ENCODE measurements at regions not wholly inside any gene's neighbourhood (a gene's known extent, or its start where the extent isn't known, plus 50 kb on each side); places are given as distances from the start of the nearest gene placed in this dataset.
"Not testable (repeated sequence)": the region's sequence is repeated elsewhere in the genome, so short reads cannot be mapped to it uniquely, and the experiment has no call there.

DNA sequence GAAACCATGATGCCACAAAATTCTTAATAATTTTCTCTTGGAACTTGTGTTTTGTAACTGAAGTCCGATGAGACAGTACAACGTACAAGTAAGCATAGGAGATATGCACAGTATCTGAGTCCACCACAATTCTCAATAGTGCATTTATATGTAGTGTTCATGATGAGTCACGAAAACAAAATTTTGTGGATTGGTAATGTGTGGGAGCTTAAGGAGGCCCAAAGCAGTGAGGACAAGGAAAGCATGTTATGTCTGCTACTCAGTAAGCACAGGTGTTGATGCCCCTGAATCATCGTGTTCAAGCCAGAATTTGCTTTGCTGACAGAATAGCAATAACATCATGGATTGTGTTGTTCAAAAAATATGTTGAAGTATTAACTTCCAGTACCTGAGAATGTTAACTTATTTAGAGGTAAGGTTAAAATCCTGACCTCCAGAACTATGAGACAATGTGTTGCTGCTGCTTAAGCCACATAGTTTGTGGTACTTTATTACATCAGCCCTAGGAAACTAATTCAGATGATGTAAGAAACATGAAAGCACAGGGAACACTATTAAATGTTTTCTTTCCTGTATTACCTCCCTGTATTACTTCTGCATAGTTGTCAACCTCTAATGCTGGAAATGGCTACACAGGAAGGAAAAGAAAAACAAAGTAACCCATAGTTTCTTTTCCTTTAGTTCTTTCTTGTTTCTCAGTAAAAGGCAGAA lies 201.3 kb downstream of the SLITRK6 start:
- DNase-seq = no peak

DNA sequence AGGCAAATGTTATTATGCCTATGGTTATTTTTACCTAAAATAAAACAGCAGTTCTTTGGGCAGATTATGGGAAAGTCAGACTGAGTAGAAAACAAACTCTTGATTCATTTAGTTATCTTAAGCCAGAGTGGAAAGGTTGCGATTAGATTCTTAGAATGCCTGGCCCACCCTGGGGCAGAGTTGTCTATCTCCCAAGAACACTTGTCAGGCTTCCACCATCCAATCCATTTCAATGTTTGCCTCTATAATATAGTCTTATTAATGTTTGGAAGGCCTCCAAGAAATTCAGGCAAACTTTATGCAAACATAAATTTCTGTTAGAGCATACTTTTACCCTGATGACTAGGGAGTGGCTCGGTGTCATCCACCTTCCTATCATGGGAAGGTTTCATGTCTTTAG lies 207.0 kb downstream of the SLITRK6 start:
- no peak for DNase-seq

DNA sequence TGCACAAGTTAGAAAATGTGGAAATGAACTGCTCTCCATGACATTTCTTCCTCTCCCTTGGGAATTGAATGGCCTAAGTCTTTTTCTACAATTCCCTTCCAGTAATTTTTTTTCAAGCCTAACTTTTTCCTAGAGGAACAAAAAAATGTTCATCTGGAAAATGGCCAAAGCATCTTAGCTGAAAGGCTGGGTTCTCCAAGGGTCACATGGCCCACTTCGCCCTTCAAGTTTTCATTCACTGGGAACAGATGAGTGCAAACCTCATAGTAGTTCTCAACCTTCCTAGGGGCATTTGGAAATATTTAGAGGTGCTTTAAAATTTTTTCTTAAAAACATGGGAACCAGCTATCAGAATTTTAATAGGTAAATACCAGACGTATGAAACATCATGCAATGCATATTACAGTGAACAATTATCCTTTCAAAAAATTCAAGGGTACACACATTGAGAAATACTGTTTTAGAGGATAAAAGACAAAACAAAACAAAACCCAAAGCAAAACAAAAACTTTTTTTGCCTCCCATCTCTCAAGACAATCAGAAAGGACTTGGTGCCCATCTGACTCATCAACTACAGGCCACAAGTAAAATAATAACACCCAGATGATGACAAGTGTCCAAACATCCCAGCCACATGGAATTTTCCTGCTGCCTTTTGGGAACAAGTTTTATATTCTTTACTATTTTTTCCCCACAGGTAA lies 208.8 kb downstream of the SLITRK6 start:
- no peak for DNase-seq

DNA sequence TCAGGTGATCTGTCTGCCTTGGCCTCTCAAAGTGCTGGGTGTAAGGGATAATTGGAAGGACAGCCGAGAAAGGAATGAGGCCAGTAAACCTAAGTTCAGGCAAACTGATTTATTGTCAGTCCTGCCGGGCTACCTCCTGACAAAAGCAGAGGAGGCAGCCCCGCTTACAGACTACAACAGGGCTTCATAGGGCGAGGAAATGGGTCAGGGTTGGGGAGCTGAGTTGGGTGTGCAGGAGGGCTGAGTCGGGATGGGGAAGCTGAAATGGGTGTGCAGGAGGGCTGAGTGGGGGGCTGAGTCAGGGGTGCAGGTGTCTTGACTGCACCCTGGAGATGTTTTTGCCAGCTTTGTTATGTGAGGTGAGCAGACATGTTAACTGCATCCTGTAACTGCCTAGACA lies 210.2 kb downstream of the SLITRK6 start:
- no peak for DNase-seq

DNA sequence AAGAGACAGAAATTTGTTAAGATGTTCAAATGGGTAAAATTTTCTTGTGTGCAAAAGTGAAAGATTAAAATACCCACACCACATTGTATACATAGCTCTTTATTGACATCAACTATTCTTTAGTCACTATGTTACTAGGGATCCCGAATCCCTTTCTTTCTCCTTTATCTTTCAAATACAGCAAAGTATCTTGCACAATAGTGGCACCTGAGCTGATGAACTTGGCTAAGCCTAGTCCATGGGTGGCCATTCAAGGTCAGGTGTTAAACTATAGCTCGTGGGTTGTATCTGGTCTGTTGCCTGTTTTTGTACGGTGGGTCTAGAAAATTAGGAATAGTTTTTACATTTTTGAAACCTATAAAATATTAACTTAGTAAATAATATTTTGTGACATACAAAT lies 210.9 kb downstream of the SLITRK6 start:
- no peak for DNase-seq

DNA sequence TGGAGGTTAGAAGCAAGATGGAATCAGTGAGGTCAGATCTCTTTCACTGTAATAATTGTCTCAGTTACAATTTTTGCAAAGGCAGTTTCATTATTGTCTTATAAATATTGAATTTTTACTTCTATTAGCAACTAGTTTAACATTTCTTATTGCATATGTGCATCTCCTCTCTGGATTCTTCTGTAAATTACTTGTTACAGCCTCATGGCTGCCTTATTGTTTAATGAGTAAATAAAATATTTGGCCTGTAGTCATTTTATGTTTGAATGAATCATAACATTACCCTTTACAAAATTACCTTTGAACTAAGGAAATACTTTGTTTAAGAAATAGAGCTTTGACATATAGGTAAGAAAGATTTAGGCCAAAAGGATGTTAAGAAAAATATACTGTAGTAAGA lies 212.4 kb downstream of the SLITRK6 start:
- DNase-seq = no peak

DNA sequence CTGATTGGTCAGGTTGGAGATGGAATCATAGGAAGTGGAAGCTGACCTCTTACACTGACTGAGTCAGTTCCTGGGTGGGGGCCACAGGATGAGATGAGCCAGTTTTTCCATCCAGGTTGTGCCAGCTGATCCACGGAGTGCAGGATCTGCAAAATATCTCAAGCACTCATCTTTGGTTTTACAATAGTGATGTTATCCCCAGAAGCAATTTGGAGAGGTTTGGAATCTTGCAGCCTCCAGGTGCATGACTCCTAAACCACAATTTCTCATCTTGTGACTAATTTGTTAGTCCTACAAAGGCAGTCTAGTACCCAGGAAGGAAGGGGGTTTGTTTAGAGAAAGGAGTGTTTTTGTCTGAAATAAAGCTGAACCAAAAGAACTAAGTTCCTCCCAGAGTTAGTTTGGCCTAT lies 212.8 kb downstream of the SLITRK6 start:
- DNase-seq = no peak

DNA sequence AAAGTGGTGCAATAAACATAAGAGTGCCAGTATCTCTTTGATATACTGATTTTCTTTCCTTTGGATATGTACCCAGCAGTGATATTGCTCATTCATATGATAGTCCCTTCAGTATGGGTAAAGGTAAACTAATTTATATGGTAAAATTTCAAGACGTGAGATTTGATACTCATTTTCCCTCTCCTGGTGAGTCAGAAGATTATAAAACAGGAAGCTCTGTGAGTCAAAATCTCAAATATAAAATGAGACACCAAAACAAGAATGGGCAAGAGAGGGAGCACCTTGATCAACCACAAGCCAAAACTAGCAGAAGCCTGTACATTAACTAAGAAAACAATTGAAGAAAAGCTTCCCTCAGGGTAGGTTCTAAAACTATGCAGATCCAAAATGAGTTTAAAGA lies 216.3 kb downstream of the SLITRK6 start:
- no peak for DNase-seq

DNA sequence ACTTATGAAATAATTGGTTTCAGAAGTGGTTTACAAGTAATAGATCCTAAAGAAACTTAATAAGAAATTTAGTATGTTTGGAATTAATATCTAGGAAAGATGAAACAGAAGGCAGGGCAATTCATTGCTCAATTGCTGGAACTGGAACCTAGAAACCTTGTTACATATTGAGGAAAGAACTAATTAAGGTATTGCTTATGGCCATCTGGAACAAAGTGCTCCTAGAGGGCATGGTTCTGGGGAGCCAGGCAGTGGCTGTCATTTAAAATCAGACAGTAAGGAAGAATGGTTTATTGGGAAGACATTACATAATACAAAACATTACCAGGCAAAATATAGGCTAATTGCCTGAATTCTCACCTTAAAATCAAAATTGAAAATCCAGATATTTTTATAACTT lies 224.1 kb downstream of the SLITRK6 start:
- no peak for DNase-seq

DNA sequence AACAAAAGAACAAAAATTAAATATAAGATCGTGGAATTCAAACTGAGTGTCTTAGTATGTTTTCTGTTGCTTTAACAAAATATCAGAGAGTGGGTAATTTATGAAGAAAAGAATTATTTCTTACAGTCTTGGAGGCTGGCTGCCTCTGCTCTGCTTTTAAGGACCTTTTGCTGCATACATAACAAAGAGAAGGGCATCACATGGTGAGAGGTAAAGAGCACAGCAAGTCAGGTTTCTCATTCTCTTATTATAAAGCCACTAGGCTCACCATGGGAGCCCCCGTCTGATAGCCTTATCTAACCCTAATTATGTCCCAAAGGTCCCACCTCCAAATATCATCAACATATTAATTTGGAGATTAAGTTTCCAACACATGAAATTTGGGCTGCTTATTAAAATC lies 231.3 kb downstream of the SLITRK6 start:
- DNase-seq = no peak

DNA sequence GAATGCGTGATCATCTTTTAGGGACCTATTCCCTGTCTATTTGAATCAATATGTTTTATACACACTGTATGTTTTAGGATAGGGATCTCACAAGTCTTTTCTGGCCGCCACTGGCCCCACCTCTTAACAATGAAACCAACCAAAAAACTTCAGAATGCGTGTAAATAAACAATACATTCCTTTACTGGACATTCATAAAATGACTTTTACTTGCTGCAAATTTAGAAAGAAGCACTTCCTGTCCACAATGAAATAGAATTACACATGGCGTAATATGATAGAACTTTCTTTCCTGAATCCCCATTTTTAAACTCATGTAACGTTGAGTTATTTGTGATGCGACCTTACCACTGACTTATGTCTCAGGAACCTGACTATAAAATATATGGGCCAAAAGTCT lies 233.6 kb downstream of the SLITRK6 start:
- no peak for DNase-seq

DNA sequence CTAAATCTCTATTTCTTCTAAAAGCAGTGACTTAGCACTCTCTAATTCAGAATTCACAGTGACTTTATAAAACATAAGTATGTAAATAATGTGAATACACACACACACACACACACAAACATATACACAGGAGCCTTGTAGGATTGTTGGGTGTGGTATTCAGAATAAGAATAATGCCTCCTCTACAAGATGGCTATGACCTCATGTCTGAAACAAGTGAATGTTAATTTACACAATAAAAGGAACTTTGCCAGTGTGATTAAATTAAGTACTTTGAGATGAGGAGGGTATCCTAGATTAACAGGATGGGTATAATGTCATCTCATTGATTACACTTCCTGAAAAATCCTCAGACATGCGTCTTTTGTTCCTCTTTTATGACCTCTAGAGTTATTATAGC lies 234.6 kb downstream of the SLITRK6 start:
- no peak for DNase-seq

DNA sequence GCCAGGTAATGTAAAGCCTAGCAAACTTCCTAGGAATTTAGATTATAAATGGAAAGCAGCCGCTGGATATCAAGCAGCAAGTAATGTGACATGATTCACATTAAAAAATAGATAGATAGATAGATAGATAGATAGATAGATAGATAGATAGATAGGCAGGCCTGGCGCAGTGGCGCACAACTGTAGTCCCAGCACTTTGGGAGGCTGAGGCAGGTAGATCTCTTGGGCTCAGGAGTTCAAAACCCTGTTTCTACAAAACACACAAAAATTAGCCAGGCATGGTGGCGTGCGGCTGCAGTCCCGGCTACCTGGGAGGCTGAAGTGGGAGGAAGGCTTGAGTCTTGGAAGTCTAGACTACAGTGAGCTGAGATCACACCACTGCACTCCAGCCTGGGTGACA lies 236.9 kb downstream of the SLITRK6 start:
- no peak for DNase-seq

DNA sequence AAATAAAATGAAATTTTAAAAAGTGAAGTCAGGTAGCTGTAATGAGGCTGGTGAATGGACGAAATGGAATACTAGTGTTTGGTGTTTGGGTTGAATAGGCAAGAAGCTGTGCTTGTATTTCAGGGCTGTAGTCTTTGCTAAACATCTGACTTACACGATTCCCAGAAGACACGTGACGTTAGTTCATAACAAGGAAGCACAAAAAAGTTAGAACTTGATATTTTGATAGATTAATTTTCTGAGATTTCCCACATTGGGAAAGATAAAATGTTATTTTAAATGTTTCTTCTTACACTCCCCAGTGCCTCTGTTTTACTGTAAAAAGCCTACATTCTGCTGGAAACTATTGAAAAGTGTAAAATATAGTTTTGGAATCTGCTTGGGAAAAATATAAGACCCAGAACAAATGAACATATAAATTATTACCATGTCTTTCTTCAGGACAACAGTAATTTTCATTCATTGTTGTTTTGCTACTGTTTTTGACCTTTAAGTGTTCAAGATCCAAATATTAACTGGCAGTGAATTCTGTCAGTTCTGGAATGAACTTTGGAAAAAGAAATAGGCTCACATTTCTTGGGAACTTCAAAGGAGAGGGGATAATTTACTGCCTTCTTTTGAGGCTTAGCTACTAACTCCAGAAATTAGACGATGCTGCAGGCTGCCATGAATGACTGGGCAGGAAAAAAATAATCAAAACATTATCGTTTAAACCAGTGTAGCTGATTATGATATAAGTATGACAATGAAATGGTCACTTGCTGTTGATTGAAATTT lies 241.3 kb downstream of the SLITRK6 start:
- DNase-seq = no peak

DNA sequence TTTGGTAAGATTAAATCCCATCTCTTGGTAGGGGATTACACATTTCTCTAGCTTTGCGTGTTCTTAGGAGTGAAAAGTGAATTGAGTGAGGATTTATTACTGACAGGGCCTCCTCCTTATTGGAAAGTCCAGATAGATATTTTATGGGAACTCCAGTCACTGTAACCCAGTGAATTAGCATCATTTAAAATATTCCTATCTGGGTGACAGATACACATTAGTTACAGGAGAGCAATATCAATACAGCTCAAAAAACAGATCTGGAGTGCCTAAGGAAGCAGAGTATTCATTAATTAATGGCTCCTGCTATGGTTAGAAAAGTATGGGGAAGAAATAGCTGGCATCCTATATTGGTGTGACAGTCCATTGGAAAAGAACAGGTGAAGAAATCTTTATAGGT lies 248.2 kb downstream of the SLITRK6 start:
- no peak for DNase-seq

DNA sequence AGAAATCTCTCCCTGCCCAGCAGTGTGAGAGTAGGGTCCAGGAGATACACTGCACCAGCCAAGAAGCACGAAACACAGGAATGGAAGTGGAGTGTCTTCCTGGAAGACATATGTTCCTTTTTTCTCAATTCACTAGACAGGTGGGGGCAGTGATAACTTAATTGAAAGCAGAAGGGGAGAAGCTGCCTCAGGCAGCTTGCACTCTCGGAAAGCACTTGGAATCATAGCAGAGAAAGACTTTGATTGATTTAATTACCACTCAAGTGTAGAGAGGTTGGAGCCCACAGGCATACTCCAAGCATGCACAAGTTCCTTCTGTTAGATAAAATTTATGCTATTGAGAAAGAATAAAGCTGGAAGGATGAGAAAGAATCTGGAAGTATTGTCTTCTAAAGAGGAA lies 249.4 kb downstream of the SLITRK6 start:
- no peak for DNase-seq

DNA sequence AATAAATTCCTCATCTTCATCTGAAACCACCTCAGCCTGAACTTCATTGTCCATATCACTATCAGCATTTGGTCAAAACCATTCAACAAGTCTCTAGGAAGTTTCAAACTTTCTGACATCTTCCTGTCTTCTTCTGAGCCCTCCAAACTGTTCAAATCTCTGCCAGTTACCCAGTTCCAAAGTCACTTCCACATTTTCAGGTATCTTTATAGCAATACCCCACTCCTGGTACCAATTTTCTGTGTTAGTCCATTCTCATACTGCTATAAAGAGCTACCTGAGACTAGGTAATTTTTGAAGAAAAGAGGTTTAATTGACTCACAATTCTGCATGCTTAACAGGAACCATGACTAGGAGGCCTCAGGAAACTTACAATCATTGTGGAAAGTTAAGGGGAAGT lies 250.4 kb downstream of the SLITRK6 start:
- DNase-seq = not testable (repeated sequence)

DNA sequence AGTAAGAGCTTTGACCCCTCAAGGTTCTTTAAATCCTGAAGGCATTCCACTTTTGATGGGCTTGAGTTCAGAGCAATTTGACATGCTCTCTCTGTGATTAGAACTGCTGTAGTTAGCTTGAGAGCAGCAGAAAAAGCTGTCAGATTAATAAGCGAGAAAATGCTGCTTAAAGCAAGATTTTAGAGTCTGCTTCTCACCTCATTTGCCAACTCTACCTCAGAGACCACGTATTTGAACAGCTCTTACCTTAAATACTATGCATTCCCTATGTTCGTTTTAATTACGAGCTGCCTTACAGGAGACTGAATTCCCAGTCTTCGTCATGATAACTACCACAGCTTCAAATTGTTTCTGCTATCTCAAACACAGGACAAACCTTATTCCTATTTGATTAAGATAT lies 253.4 kb downstream of the SLITRK6 start:
- no peak for DNase-seq

DNA sequence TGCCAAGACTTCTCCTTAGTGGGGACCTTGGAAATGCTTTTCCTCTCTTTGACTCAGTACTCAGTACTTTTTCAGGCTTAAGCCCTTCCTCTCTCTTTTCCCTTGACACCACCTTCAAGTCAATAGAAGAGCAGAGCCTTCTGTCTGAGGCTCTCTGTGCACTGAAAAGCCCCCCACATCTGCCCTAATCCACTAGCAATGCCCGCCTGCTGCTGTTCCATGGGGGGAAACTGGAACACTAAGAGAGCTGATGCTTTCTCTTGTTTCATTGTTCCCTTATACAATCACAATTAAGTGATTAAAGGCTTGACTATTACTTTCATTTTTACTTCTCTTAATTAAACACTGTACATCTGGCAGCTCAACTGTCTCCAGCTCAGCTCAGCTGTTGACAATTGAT lies 254.5 kb downstream of the SLITRK6 start:
- DNase-seq = no peak

DNA sequence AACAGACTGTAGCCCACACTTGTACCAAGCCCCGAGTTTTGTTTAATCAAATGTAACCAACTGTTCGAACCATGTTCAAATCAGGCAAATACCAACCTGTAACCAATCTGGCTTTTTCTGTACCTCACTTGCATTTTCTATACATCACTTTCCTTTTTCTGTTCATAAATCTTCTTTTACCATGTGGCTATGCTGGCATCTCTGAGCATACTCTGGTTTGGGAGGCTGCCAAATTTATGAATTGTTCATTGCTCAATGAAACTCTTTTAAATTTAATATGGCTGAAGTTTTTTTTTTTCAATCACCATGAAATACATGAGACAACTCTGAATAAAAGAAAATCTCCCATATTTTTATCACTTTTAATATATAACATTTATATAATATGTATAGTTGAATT lies 256.1 kb downstream of the SLITRK6 start:
- no peak for DNase-seq

DNA sequence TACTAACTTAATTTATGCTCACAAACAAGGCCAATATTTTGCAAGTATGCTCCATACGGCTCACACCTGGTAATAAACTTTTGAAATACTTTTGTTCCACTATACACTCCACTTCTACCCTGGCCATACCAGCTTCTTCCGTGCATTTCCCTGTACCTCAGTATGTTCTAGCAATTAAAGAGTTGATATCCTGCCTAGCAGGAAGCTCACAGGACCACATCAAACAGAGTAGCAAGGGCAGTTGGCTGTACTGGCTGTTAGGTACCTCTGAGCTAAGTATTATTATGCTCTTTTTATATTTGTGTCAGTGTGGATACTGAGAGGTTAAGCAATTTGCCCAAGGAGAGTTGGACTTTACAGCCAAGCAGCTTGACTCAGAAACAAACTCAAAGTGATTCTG lies 257.7 kb downstream of the SLITRK6 start:
- DNase-seq = no peak

DNA sequence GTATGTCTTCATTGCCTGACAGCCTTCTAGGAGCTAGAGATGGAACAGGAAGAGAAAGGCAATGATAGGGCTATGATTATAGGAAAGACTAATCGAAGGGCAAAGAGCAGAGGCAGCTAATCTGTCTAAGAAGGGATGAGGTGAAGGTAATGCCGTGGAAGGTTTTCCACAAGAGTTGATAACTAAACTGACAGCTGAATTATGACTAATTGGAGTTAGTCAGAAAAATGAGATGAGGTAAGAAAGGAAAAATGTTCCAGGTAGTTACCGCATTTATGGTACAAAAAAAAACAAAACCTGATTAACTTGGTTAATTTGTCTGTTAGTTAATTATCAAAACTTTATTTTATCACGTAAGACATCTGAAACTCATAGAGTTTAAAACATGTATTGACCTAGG lies 260.3 kb downstream of the SLITRK6 start:
- DNase-seq = no peak

DNA sequence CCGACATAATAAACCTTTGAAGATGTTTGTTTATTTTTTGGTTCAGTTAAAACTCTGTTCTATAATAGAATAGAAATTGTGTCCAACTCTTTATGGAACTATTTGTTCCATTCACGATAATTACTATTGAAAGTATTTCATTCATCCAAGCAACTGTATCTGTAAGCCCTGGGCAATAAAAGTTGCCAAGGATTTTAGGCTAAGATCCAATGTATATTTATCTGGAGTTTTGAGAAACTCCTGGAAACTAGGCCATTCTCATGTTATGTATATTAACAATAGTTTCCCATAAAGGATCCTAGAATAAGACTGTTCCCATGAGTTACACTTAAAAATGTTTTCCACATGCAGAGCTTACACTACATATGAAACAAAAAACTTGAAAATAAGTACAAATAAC lies 261.6 kb downstream of the SLITRK6 start:
- no peak for DNase-seq

DNA sequence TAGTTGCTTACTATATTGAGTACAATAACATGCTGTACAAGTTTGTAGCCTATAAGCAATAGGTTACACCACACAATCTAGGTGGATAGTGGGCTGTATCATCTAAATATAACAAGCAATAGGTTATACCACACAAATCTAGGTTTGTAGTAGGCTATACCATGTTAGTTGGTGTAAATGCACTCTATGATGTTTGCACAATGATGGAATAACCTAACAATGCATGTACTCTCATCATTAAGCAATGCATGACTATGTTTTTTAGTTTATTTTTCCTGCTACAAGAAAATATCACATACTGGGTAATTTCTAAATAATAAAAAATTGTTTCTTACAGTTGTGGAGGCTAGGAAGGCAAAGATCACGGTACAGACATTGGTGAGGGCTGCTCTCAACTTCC lies 262.5 kb downstream of the SLITRK6 start:
- no peak for DNase-seq
